IMR-90 (cell line): ENCODE measurements at regions not wholly inside any gene's neighbourhood (a gene's known extent, or its start where the extent isn't known, plus 50 kb on each side); places are given as distances from the start of the nearest gene placed in this dataset.

Experiments
- ATAC-seq: fragments of 200-7000 bp; cut with Tn5 transposase; 2 replicates; pipeline ENCODE4 v1.9.1; 2020; ENCODE audit warnings: low read depth, mild to moderate bottlenecking, moderate library complexity
- BruUV-seq: library from RNA; stranded (reverse); fragments of 400-500 nt; replicated peaks from 2 replicates; lab custom pipeline; 2021; lab: Mats Ljungman, UMichigan
- CTCF ChIA-PET: fragments of 300-600 bp; formaldehyde crosslinking; extraction: SDS; loops from one replicate; lab custom pipeline; 2021; ENCODE audit warnings: antibody characterized with exemption; lab: Yijun Ruan, JAX
- POLR2A ChIA-PET: fragments of 300-600 bp; sonication (Branson Sonifier 250); formaldehyde crosslinking; loops from one replicate; lab custom pipeline; 2022; ENCODE audit warnings: antibody characterized with exemption; ENCODE audit not compliant: unreplicated experiment; lab: Charles Lee
- DNase-seq: peaks from one replicate; pipeline ENCODE4 v3.0.0; 2013
- H2AFZ ChIP-seq: replicated peaks from 2 replicates; pipeline ENCODE3; 2013; ENCODE audit warnings: low read length, mild to moderate bottlenecking; ENCODE audit not compliant: poor library complexity
- H2AK5ac ChIP-seq: 2 replicates; pipeline ENCODE4 v1.6.1; 2013; ENCODE audit warnings: low read depth, low read length, inconsistent platforms
- H2AK9ac ChIP-seq: replicated peaks from 2 replicates; pipeline ENCODE3; 2013; ENCODE audit warnings: mild to moderate bottlenecking, low read depth, low read length, moderate library complexity; ENCODE audit not compliant: poor library complexity
- H2BK120ac ChIP-seq: 2 replicates; pipeline ENCODE4 v1.6.1; 2013; ENCODE audit warnings: low read depth, low read length, inconsistent platforms
- H2BK15ac ChIP-seq: 3 replicates; pipeline ENCODE4 v1.6.1; 2013; ENCODE audit warnings: low read depth, low read length, inconsistent platforms
- H2BK20ac ChIP-seq: 2 replicates; pipeline ENCODE4 v1.6.1; 2013; ENCODE audit warnings: low read depth, mild to moderate bottlenecking, inconsistent platforms, low read length, moderate library complexity
- H2BK5ac ChIP-seq: 2 replicates; pipeline ENCODE4 v1.6.1; 2013; ENCODE audit warnings: mild to moderate bottlenecking, low read depth, low read length, inconsistent platforms; ENCODE audit not compliant: poor library complexity, severe bottlenecking
- H3K14ac ChIP-seq: replicated peaks from 2 replicates; pipeline ENCODE4 v1.6.1; 2013; ENCODE audit warnings: low read depth, low read length, inconsistent platforms
- H3K18ac ChIP-seq: 2 replicates; pipeline ENCODE4 v1.6.1; 2013; ENCODE audit warnings: low read depth, low read length, control low read depth
- H3K23ac ChIP-seq: 2 replicates; pipeline ENCODE4 v1.6.1; 2013; ENCODE audit warnings: low read depth, low read length, inconsistent platforms
- H3K27ac ChIP-seq: 2 replicates; pipeline ENCODE4 v1.5.1; 2013; ENCODE audit warnings: mild to moderate bottlenecking, control low read depth, low read length; ENCODE audit not compliant: insufficient read depth
- H3K27me3 ChIP-seq: 2 replicates; pipeline ENCODE4 v1.6.1; 2013; ENCODE audit warnings: low read length; ENCODE audit not compliant: control insufficient read depth, insufficient read depth
- H3K36me3 ChIP-seq: 2 replicates; pipeline ENCODE4 v1.6.1; 2013; ENCODE audit warnings: low read length, mixed read lengths; ENCODE audit not compliant: control insufficient read depth, insufficient read depth
- H3K4ac ChIP-seq: 2 replicates; pipeline ENCODE4 v1.6.1; 2013; ENCODE audit warnings: low read depth, low read length, inconsistent platforms
- H3K4me1 ChIP-seq: 2 replicates; pipeline ENCODE4 v1.6.1; 2013; ENCODE audit warnings: low read length, mixed read lengths; ENCODE audit not compliant: control insufficient read depth, insufficient read depth
- H3K4me2 ChIP-seq: 2 replicates; pipeline ENCODE4 v1.6.1; 2013; ENCODE audit warnings: low read depth, mild to moderate bottlenecking, control low read depth, low read length, moderate library complexity
- H3K4me3 ChIP-seq: 2 replicates; pipeline ENCODE4 v1.5.1; 2013; ENCODE audit warnings: low read depth, mild to moderate bottlenecking, control low read depth, low read length, moderate library complexity; ENCODE audit not compliant: insufficient read depth
- H3K56ac ChIP-seq: 2 replicates; pipeline ENCODE4 v1.6.1; 2013; ENCODE audit warnings: low read length, inconsistent platforms; ENCODE audit not compliant: insufficient read depth; ENCODE audit errors: extremely low read depth
- H3K79me1 ChIP-seq, 2 experiments: 2 replicates each; pipeline ENCODE4 v1.6.1; 2013; ENCODE audit warnings: low read length in 2 of 2, inconsistent platforms in 1 of 2, low read depth in 1 of 2
- H3K9ac ChIP-seq: 2 replicates; pipeline ENCODE4 v1.6.1; 2013; ENCODE audit warnings: low read depth, low read length, control low read depth
- H3K9me1 ChIP-seq: 2 replicates; pipeline ENCODE4 v1.6.1; 2013; ENCODE audit warnings: low read length, inconsistent platforms; ENCODE audit not compliant: insufficient read depth
- H3K9me3 ChIP-seq: 2 replicates; pipeline ENCODE4 v1.6.1; 2013; ENCODE audit warnings: low read length; ENCODE audit not compliant: control insufficient read depth, insufficient read depth
- H4K20me1 ChIP-seq: 2 replicates; pipeline ENCODE4 v1.6.1; 2013; ENCODE audit warnings: low read length, inconsistent platforms; ENCODE audit not compliant: insufficient read depth
- H4K5ac ChIP-seq: 2 replicates; pipeline ENCODE4 v1.6.1; 2013; ENCODE audit warnings: mild to moderate bottlenecking, low read depth, low read length, control low read depth
- H4K8ac ChIP-seq, 2 experiments: 2 replicates each; pipeline ENCODE4 v1.6.1; 2013; ENCODE audit warnings: low read depth in 2 of 2, low read length in 2 of 2, control low read depth in 1 of 2, inconsistent platforms in 1 of 2
- H4K91ac ChIP-seq: 2 replicates; pipeline ENCODE4 v1.6.1; 2013; ENCODE audit warnings: low read depth, low read length, inconsistent platforms; ENCODE audit not compliant: insufficient read depth
- BHLHE40 ChIP-seq: fragments of 150-350 bp; IDR thresholded peaks from 2 replicates; pipeline ENCODE4 v1.6.1; 2016; ENCODE audit warnings: mild to moderate bottlenecking, low read depth, low read length
- CEBPB ChIP-seq: IDR thresholded peaks from 2 replicates; pipeline ENCODE4 v1.6.1; 2012; ENCODE audit warnings: low read depth, low read length, improper control_type of control experiment
- CHD1 ChIP-seq: IDR thresholded peaks from 2 replicates; pipeline ENCODE4 v1.6.1; 2012; ENCODE audit warnings: low read depth, low read length, improper control_type of control experiment
- ELK1 ChIP-seq: fragments of 150-350 bp; IDR thresholded peaks from 2 replicates; pipeline ENCODE4 v1.6.1; 2016; ENCODE audit warnings: low read depth, mild to moderate bottlenecking, low read length, moderate library complexity, borderline replicate concordance
- FOS ChIP-seq: fragments of 150-350 bp; IDR thresholded peaks from 2 replicates; pipeline ENCODE4 v1.6.1; 2016; ENCODE audit warnings: low read depth, low read length
- MAFK ChIP-seq: IDR thresholded peaks from 2 replicates; pipeline ENCODE4 v1.6.1; 2012; ENCODE audit warnings: low read depth, low read length, improper control_type of control experiment
- MAZ ChIP-seq: IDR thresholded peaks from 2 replicates; pipeline ENCODE4 v1.6.1; 2012; ENCODE audit warnings: low read depth, mild to moderate bottlenecking, low read length, improper control_type of control experiment, moderate library complexity, borderline replicate concordance
- MXI1 ChIP-seq: IDR thresholded peaks from 2 replicates; pipeline ENCODE4 v1.6.1; 2012; ENCODE audit warnings: low read depth, mild to moderate bottlenecking, low read length, moderate library complexity, borderline replicate concordance
- NFE2L2 ChIP-seq: fragments of 150-350 bp; IDR thresholded peaks from 2 replicates; pipeline ENCODE4 v1.6.1; 2016; ENCODE audit warnings: low read depth, mild to moderate bottlenecking, low read length
- POLR2A ChIP-seq: IDR thresholded peaks from 2 replicates; pipeline ENCODE4 v1.6.1; 2012; ENCODE audit warnings: mild to moderate bottlenecking, low read depth, low read length
- RAD21 ChIP-seq: IDR thresholded peaks from 2 replicates; pipeline ENCODE4 v1.6.1; 2012; ENCODE audit warnings: low read length, improper control_type of control experiment
- RCOR1 ChIP-seq: IDR thresholded peaks from 2 replicates; pipeline ENCODE4 v1.6.1; 2012; ENCODE audit warnings: mild to moderate bottlenecking, low read length, improper control_type of control experiment; ENCODE audit not compliant: insufficient replicate concordance
- RFX5 ChIP-seq: IDR thresholded peaks from 2 replicates; pipeline ENCODE4 v1.8.0; 2012; ENCODE audit warnings: low read depth, mild to moderate bottlenecking, low read length, moderate library complexity
- SMC3 ChIP-seq: fragments of 150-350 bp; IDR thresholded peaks from 2 replicates; pipeline ENCODE4 v1.6.1; 2016; ENCODE audit warnings: low read depth, mild to moderate bottlenecking, antibody characterized with exemption, low read length, moderate library complexity
- USF2 ChIP-seq: fragments of 150-350 bp; IDR thresholded peaks from 2 replicates; pipeline ENCODE4 v1.6.1; 2017; ENCODE audit warnings: mild to moderate bottlenecking, antibody characterized with exemption, low read length, low read depth
- WGBS, 2 experiments: methylation state at CpG; one replicate each; pipeline versions ENCODE4 v1.1.5 to v1.1.7; 2013; ENCODE audit warnings: missing lambda C conversion rate in 2 of 2; ENCODE audit not compliant: insufficient read length in 1 of 2; ENCODE audit errors: extremely low coverage in 2 of 2; 5-methylcytosine and 5-hydroxymethylcytosine counted together
- dilution Hi-C: fragments of 300-500 bp; cut with HindIII; formaldehyde crosslinking; loops from one replicate; pipeline ENCODE4 v1.14.3; 2018; ENCODE audit warnings: low sequenced_read_pairs; ENCODE audit not compliant: unreplicated experiment
- in situ Hi-C: fragments of 300-500 bp; cut with MboI; formaldehyde crosslinking; loops from 3 replicates; pipeline ENCODE4 v1.14.3; 2019; ENCODE audit warnings: low sequenced_read_pairs, inconsistent platforms, mixed read lengths
- intact Hi-C: fragments of 100-400 bp; cut with micrococcal nuclease; formaldehyde crosslinking; loops from 2 replicates; pipeline ENCODE4 v1.10.0; 2022
- TF ChIP-seq, protein P1 (sequence below): conservative IDR thresholded peaks from 2 replicates; pipeline ENCODE4 v1.5.1; 2012; ENCODE audit warnings: mild to moderate bottlenecking, low read depth, low read length, improper control_type of control experiment

- Histone ChIP-seq H2AK5ac (no peak overlapping the region), H3K36me3 (no peaks in the 10 kb centered on the region), H2BK20ac (no peak overlapping the region), H3K4me1 (no peaks in the 10 kb centered on the region), H3K79me1 (no peaks in the 10 kb centered on the region), H4K91ac (no peak overlapping the region), H3K4me2 (no peak overlapping the region), H4K5ac (no peak overlapping the region), H3K14ac (no peak overlapping the region), H3K56ac (no peak overlapping the region), H2BK5ac (no peak overlapping the region), H2BK120ac (no peak overlapping the region), H3K9me1 (no peaks in the 10 kb centered on the region), H3K9ac (no peak overlapping the region), H4K8ac (no peak overlapping the region), H3K9me3 (peaks cover 20% of the 10 kb centered on the region; the same call in 1 of the 2 replicates), H3K27ac (no peak overlapping the region), H2AK9ac (no peak overlapping the region), H3K18ac (no peak overlapping the region), H3K4ac (no peak overlapping the region), H4K20me1 (no peaks in the 10 kb centered on the region), H2BK15ac (no peak overlapping the region), H2AFZ (no peak overlapping the region), H3K4me3 (no peak overlapping the region), H3K27me3 (no peaks in the 10 kb centered on the region), H3K23ac (no peak overlapping the region)
- in situ Hi-C loops (no loop called here), dilution Hi-C loops (no loop called here), intact Hi-C loops (no loop called here)
- ATAC-seq (no peak), DNase-seq (no peak)
- ChIA-PET CTCF (no interaction called here), POLR2A (no interaction called here)
- BruUV-seq: no TSS peak
- TF ChIP-seq SMC3 (no peak), NFE2L2 (no peak), ELK1 (no peak), RFX5 (no peak), FOS (no peak), CEBPB (no peak), CHD1 (no peak), USF2 (no peak), RAD21 (no peak), MXI1 (no peak), MAZ (no peak), BHLHE40 (no peak), MAFK (no peak), POLR2A (no peak), RCOR1 (no peak)
- TF ChIP-seq, protein P1, sequence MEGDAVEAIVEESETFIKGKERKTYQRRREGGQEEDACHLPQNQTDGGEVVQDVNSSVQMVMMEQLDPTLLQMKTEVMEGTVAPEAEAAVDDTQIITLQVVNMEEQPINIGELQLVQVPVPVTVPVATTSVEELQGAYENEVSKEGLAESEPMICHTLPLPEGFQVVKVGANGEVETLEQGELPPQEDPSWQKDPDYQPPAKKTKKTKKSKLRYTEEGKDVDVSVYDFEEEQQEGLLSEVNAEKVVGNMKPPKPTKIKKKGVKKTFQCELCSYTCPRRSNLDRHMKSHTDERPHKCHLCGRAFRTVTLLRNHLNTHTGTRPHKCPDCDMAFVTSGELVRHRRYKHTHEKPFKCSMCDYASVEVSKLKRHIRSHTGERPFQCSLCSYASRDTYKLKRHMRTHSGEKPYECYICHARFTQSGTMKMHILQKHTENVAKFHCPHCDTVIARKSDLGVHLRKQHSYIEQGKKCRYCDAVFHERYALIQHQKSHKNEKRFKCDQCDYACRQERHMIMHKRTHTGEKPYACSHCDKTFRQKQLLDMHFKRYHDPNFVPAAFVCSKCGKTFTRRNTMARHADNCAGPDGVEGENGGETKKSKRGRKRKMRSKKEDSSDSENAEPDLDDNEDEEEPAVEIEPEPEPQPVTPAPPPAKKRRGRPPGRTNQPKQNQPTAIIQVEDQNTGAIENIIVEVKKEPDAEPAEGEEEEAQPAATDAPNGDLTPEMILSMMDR: no peak
- WGBS, 2 experiments: 77% methylated on average over 19 of the region's 23 CpGs; no CpG with 5 or more reads in 1 of the 2 experiments
These were observed 548.9 kb downstream of the IRX1 start for GRCh38 chr5:4144411-4145007.
